ENCODE measurements at regions not wholly inside any gene's neighbourhood (a gene's known extent, or its start where the extent isn't known, plus 50 kb on each side); places are given as distances from the start of the nearest gene placed in this dataset.

GRCh38 chr5:113806250-113806649, 292.8 kb downstream of the YTHDC2 start:
- DNase-seq, result no peak

GRCh38 chr5:113806904-113807303, 293.4 kb downstream of the YTHDC2 start:
- DNase-seq, result no peak

DNA sequence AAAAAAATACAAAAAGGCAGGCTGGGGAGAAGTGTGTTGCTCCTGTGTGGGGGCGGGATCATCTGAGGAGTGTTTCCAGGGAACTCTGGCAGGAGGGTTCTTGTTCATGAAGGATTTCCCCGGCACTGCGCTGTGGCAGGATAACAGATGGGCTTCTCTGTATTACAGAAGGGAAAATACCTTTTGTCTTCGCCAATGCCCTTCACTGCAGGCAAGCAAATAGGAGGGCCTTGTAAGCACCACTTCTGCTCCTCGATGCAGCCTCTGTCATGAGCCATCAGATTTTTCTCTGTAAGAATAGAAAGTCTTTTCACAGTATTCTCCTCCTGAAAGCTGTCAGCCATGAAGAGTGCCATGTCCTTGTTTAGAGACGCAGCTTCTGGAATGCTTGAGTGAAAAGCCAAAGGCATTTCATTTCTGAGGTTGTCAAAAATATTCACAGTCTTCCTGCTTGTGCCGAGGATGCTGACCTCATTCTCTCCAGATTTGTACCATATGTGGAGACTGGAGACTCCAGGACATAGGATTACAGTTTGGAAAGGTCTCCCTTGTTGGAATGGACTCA, 294.0 kb downstream of the YTHDC2 start:
- no peak for DNase-seq

GRCh38 chr5:113808956-113809355, 295.5 kb downstream of the YTHDC2 start:
- no peak for DNase-seq

- no peak for DNase-seq
Measured at GRCh38 chr5:113809626-113810025, 296.1 kb downstream of the YTHDC2 start.

- no peak for DNase-seq
Measured at GRCh38 chr5:113813466-113813865, 300.0 kb downstream of the YTHDC2 start.

DNA sequence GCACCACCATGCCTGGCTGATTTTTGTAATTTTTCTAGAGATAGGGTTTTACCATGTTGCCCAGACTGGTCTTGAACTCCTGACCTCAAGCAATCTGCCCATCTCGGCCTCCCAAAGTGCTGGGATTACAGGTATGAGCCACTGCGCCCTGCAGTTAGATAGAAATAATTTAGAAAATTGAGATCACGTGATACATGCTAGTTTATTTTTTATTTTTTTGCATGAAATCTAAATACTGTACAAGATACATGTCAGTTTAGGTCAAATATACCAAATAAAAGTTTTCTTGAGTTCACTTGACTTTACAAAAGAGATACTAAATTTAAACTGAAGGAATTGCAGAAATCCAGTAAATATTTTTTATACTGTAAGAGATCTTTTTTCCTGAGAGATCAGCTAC, 304.2 kb downstream of the YTHDC2 start:
- DNase-seq, result no peak

GRCh38 chr5:113823696-113824095, 310.2 kb downstream of the YTHDC2 start:
- DNase-seq, result no peak

- no peak for DNase-seq
Measured at GRCh38 chr5:113824307-113824706, 310.8 kb downstream of the YTHDC2 start.

GRCh38 chr5:113825176-113825575, 311.7 kb downstream of the YTHDC2 start:
- DNase-seq, result no peak

DNA sequence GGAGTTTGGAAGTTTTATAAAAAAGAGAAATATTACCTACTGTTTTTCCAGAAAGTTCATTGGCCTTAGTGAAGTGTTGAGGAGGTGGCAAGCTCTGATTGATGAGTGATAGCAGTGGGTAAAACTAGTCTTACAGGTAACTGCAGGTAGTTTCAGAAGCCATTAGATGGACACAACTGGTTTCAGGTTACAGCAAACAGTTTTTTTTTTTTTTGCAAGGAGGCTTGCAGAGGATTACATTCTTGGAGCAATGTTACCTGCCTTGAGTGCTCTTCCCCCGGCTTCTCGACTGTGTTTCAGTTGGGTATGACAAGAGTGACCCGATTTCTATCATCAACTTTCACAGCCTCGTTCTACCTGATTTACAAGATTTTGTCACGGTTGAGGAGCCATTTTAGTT, 333.4 kb downstream of the YTHDC2 start:
- DNase-seq, result no peak

- DNase-seq, result no peak
Measured at GRCh38 chr5:113864437-113864836, 350.9 kb downstream of the YTHDC2 start.

- DNase-seq, result no peak
Measured at GRCh38 chr5:113866763-113867162, 353.3 kb downstream of the YTHDC2 start.

- DNase-seq, result no peak
Measured at GRCh38 chr5:113869611-113870010, 356.1 kb downstream of the YTHDC2 start.

- DNase-seq, result no peak
Measured at GRCh38 chr5:113871972-113872371, 358.5 kb downstream of the YTHDC2 start.

DNA sequence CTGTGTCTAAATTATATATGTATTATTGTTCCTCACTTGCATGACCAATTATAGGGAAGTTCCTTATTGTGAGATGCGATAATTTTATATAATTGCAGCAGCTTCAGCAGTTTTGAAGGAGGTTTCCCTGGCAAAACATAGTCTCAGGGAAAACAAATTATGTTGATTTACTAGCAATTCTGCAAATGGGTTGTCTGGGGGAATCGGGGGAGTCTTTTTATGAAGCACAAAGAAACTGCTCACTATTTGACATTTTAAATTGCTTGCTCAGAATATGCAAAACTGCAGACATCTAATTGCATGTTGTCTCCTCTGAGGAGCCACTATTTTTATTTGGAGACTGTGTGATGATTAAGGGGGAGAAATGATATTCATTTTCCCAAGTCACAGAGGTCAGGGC, 361.6 kb downstream of the YTHDC2 start:
- DNase-seq, result no peak

GRCh38 chr5:113891491-113891890, 378.0 kb downstream of the YTHDC2 start:
- no peak for DNase-seq

GRCh38 chr5:113896789-113897188, 383.3 kb downstream of the YTHDC2 start:
- no peak for DNase-seq

- no peak for DNase-seq
Measured at GRCh38 chr5:113897748-113898147, 384.3 kb downstream of the YTHDC2 start.

DNA sequence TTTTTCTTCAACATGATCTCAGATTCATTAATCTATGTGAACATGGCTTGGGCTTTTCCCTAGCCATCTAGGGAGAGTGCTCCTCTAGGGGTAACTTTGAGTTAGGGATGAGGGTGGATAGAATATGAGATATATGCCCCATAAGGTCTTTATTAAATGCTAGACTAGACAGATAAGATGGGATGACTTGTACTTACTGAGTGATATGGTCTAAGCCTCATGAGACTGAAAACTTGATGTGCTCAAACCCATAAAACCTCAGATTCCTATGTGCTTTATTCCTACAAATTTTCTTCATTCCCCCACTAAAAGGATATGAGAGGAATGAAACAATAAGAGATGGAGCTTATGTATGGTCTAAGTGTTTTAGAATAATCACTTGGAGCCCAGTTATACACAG, 386.6 kb downstream of the YTHDC2 start:
- no peak for DNase-seq

GRCh38 chr5:113900816-113901215, 387.3 kb downstream of the YTHDC2 start:
- no peak for DNase-seq

DNA sequence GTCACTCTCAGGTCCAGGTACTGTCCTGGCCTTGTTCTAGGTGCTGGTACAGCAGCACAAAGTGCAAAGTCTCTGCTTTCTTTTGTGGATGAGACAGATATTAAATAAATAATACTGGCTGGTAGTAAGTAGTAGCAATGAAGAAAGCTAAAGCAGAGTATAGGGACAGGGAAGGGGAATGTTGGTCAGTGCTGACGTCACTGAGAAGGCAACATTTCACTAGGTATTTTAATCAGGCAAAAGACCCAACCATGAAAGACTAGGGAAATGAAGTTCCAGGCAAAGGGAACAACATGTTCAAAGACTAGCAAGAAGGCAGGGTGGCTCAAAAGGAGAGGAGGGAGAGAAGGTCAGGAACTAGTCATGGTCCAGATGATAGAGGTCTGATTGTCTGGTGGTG, 388.2 kb downstream of the YTHDC2 start:
- no peak for DNase-seq

DNA sequence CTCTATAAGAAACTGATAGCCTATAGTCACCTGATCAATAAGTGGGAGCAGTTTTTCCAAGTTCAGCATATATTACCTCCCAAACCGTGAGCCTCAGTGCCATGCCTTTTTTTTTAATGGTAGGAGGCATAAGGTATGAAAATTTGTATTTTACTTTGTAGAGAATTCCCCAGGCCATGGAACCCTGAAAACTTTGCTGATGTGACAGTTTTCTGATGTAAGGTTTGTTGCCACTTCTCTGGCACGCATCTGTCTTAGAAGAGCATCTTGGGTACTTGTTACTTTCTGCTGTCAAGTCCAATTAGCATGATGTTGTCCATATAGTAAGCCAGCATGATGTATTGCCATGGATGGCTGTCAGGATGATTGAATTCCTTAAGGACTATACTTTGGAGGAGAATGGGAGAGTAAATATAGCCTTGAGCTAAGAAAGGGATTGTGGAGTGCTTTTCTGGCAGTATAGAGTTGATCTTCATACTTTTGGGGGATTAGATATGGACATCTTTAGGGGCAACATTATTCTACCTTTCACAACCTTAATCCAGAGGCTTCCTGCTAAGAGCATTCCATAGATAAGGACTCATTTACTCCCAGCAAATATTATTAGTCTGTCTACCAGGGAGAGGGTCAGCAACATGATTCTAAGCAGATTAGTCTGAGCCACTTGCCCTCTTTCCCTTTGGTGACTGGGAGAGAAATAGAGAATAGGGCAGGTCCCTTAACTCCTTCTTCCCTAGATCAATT, 389.6 kb downstream of the YTHDC2 start:
- DNase-seq, result no peak

- DNase-seq, result no peak
Measured at GRCh38 chr5:113909782-113910181, 396.3 kb downstream of the YTHDC2 start.

GRCh38 chr5:113917997-113918396, 404.5 kb downstream of the YTHDC2 start:
- no peak for DNase-seq

Measured in stimulated activated CD8-positive, alpha-beta memory T cell treated with anti-CD3 and anti-CD28 coated beads, Interleukin-4, amount 100 ng/mL, for 48 hours (primary cell).